ENCODE measurements at regions not wholly inside any gene's neighbourhood (a gene's known extent, or its start where the extent isn't known, plus 50 kb on each side); places are given as distances from the start of the nearest gene placed in this dataset.
A peak's percentile ranks its signal among the peaks of the same experiment; 100 is the strongest.

DNA sequence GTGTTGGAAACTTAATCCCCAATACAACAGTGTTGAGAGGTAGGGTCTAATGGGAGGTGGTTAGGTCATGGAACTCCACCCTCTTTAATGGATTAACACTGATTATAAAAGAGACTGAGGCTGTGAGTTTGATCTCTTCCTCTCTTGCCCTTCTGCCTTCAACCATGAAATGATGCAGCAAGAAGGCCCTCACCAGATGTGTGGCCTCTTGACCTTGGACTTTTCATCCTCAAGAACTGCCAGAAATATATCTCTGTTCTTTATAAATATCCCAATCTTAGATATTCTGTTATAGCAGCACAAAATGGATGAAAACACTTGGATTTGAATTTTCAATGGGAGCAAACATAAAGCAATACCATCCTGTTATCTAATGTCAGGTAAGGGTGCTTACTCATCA, 67.6 kb downstream of the NMUR2 start:
- no peaks in the 10 kb centered on the region for H3K9me3 Mint-ChIP-seq
- H3K27me3 Mint-ChIP-seq, result no peaks in the 10 kb centered on the region
- intact Hi-C loops (cut with micrococcal nuclease), result no loop called here
- no peaks in the 10 kb centered on the region for H3K4me1 Mint-ChIP-seq
- DNase-seq, result no peak
- H3K36me3 Mint-ChIP-seq (ENCODE audit: low read depth), result no peaks in the 10 kb centered on the region
- no peak overlapping the region for H3K4me3 Mint-ChIP-seq
- no peak overlapping the region for H3K27ac Mint-ChIP-seq

DNA sequence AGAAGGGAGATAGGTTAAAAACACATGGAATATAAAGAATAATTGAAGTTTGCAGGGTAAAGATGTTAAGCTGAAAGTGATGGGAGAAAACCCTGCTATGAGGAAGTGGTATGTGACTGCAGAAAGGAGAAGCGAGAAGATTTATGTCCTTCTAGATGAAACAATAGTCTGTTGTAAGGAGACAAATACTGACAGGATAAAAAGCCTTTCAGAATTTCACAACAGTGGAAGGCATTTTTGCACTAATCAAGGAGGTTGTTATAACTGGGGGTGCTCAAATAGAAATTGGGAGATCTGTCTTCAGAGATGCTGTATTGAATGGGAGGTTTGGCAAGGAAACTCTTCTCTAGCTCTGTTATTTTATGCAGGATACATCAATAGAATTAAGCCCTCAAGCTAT, 69.6 kb downstream of the NMUR2 start:
- Mint-ChIP-seq H3K9me3 (no peaks in the 10 kb centered on the region), H3K4me1 (no peaks in the 10 kb centered on the region), H3K36me3 (ENCODE audit: low read depth) (no peaks in the 10 kb centered on the region), H3K27ac (no peak overlapping the region), H3K27me3 (no peaks in the 10 kb centered on the region), H3K4me3 (no peak overlapping the region)
- intact Hi-C loops (cut with micrococcal nuclease), result no loop called here
- DNase-seq, result no peak

DNA sequence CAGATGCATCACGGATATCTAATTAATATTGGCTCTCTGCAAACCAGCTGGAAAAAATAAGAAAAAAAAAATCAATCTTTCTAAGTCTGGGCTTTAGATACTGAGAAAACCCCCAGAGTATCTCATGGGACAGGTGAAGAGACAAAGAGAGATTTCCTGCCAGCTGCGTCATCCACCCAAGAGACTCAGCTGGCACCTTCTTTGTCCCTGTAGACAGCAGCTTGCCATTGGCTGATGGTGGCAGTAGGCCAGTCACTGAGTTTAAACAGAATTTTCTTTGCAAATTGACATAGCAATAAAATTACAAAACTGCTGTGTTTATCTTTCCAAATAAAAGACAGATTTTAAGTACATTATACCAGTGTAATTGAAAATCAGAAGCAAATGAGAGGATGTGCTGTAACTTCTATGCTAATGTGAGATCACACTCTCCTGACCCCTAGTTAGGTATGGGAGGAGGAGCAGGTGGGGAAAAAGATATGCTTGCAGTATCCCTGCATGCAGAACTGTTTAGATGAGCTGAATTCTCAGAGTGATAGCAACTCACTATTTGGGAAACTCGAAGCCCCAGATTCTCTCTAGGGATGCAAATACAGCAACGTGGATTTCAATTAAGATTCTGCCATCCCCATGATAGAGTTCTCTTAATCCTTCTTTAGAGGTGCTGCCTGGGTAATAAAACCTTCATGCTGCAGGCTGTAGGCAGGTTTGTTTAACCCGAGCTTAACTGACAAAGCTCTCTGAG, 72.2 kb downstream of the NMUR2 start:
- intact Hi-C loops (cut with micrococcal nuclease), result no loop called here
- H3K4me1 Mint-ChIP-seq, result no peaks in the 10 kb centered on the region
- H3K9me3 Mint-ChIP-seq, result no peaks in the 10 kb centered on the region
- H3K4me3 Mint-ChIP-seq, result no peak overlapping the region
- DNase-seq, result peak; percentile 18
- no peak overlapping the region for H3K27ac Mint-ChIP-seq
- H3K27me3 Mint-ChIP-seq, result no peaks in the 10 kb centered on the region
- H3K36me3 Mint-ChIP-seq (ENCODE audit: low read depth), result no peaks in the 10 kb centered on the region

DNA sequence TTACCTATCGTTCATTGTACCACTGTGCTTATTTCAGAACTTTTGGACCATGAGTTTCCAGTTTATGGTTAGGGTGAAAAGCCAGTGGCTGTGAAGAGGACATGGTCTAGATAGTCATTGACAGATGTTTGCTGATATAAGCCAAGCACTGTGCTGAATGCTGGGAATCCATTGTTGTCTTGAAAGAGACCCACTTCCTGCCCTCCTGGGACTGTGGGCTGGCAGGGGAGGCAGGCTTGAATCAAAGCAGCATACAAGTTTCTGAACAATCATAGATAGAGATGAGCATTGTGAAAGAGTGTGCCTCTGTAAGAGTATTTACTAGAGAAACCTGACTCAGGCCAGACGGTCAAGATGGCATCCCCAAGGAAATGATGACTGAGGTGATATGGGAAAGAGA, 73.4 kb downstream of the NMUR2 start:
- Mint-ChIP-seq H3K4me1 (no peaks in the 10 kb centered on the region), H3K36me3 (ENCODE audit: low read depth) (no peaks in the 10 kb centered on the region), H3K27ac (no peak overlapping the region), H3K9me3 (no peaks in the 10 kb centered on the region), H3K27me3 (no peaks in the 10 kb centered on the region), H3K4me3 (no peak overlapping the region)
- intact Hi-C loops (cut with micrococcal nuclease), result no loop called here
- DNase-seq, result peak; percentile 11

DNA sequence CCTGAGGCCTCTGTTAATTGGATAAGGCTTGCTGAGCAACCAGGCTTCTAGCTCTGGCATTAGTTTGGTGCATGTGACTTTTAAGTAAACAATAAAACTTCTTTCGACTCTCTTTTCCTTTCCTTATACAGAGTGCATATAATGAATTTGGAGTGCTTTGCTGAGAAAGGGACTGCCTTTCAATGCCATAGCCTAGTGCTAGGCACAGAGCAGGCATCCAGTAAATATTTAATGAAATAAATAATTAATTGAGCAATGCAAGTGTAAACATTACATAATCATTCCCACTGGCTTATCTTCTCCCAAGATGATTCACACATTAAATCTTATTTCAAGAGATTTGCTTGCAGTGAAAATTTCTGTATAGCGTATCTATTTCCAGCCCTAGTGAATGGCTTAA, 74.1 kb downstream of the NMUR2 start:
- Mint-ChIP-seq H3K27ac (no peak overlapping the region), H3K36me3 (ENCODE audit: low read depth) (no peaks in the 10 kb centered on the region), H3K4me3 (no peak overlapping the region), H3K9me3 (no peaks in the 10 kb centered on the region), H3K27me3 (no peaks in the 10 kb centered on the region), H3K4me1 (no peaks in the 10 kb centered on the region)
- peak; percentile 3 for DNase-seq
- intact Hi-C loops (cut with micrococcal nuclease), result no loop called here

DNA sequence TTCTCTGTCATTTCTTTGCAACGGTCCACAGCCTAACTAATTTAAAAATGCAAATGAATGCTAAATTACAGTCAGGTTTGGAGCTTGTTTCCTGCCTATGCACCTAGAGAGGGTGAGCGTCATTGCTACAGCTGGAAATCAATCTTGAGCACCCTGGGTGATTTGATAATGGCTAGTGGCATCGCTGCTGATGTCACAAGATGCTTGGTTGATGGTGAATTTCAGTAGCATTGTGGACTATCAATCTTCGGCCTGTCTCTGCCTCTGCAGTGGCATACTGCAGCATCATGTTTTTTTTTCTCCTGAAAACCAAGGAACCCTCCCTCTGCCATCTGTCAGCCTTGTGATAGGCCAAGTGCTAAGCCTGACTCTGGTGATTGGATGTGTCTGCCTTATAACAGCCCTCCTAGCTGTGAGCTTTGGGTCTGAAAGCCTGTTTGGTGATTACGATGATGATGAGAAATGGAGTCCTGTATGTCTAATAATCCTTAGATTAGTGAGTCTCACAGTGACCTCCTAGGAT, 75.3 kb downstream of the NMUR2 start:
- Mint-ChIP-seq H3K36me3 (ENCODE audit: low read depth) (no peaks in the 10 kb centered on the region), H3K4me3 (no peak overlapping the region), H3K9me3 (no peaks in the 10 kb centered on the region), H3K27ac (no peak overlapping the region), H3K27me3 (no peaks in the 10 kb centered on the region), H3K4me1 (no peaks in the 10 kb centered on the region)
- intact Hi-C loops (cut with micrococcal nuclease), result no loop called here
- peak; percentile 20 for DNase-seq

DNA sequence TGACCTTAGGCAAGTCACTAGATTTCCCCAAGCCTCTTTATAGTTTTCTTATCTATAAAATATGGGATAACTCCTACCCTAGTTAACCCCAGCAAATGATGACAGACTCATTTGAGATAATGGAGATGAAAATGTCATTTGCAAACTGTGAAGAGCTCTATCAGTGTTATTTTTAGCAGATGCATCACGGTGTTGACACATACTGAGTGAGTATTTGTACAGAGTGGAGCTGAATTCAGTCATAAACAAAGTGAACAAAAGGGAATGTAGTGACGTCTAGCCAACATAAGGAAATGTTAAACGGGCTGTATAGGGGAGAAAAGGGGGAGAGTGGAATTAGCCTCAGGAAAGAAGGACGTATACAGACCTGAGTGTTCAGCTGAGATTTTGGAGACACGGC, 75.9 kb downstream of the NMUR2 start:
- Mint-ChIP-seq H3K36me3 (ENCODE audit: low read depth) (no peaks in the 10 kb centered on the region), H3K27me3 (no peaks in the 10 kb centered on the region), H3K27ac (no peak overlapping the region), H3K4me3 (no peak overlapping the region), H3K4me1 (no peaks in the 10 kb centered on the region), H3K9me3 (no peaks in the 10 kb centered on the region)
- intact Hi-C loops (cut with micrococcal nuclease), result no loop called here
- peak; percentile 19 for DNase-seq

DNA sequence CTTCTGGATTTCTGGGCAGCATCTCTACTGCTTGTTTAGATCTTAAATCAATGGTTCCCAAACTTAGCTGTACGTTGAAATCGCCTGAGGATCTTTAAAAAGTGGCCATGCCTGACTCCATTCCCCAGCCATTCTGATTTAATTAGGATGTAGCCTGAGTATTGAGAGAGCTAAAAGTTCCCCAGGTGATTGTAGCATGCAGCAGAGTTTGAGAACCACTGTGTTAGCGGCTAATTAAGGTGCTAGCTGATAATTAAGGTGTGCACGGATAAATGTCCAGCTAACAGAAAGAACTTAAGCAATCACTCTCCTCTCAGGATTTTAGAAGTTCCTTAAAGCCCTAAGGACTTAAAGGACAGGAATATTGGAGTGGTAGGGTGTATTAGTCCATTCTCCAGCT, 89.1 kb downstream of the NMUR2 start:
- Mint-ChIP-seq H3K27me3 (no peaks in the 10 kb centered on the region), H3K4me1 (no peaks in the 10 kb centered on the region), H3K27ac (no peak overlapping the region), H3K36me3 (ENCODE audit: low read depth) (no peaks in the 10 kb centered on the region), H3K9me3 (no peaks in the 10 kb centered on the region), H3K4me3 (no peak overlapping the region)
- intact Hi-C loops (cut with micrococcal nuclease), result no loop called here
- DNase-seq, result no peak

DNA sequence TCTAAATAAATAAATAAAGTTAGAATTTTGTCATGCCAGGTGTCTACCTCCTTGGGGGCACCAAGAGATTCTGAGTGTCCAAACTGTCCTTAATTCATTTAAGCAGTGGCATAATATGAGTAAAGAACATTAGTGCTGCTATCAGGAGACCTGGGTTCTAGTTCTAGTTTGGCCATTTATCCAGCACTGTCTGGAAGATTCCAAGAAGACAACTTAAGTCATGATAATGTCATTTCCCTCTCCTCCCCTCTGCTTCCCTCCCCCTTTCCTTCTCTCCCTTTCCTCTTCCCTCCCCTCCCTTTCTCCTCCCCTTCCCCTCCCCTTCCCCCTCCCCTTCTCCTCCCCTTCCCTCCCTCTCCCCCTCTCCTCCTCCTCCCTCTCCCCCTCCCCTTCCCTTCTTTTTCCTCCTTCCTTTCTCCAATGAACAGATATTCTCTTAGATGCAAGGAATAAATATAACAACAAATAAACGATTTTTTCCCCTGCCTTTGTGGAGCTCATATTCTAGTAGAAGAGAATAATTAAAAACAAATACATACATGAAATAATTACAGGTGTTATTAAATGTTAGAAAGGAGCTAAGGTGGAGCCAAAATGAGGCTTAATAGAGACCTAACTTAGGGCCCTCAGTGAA, 90.8 kb downstream of the NMUR2 start:
- no peak overlapping the region for H3K27ac Mint-ChIP-seq
- no peaks in the 10 kb centered on the region for H3K4me1 Mint-ChIP-seq
- DNase-seq, result no peak
- H3K36me3 Mint-ChIP-seq (ENCODE audit: low read depth), result no peaks in the 10 kb centered on the region
- intact Hi-C loops (cut with micrococcal nuclease), result no loop called here
- H3K27me3 Mint-ChIP-seq, result no peaks in the 10 kb centered on the region
- H3K4me3 Mint-ChIP-seq, result no peak overlapping the region
- H3K9me3 Mint-ChIP-seq, result no peaks in the 10 kb centered on the region

DNA sequence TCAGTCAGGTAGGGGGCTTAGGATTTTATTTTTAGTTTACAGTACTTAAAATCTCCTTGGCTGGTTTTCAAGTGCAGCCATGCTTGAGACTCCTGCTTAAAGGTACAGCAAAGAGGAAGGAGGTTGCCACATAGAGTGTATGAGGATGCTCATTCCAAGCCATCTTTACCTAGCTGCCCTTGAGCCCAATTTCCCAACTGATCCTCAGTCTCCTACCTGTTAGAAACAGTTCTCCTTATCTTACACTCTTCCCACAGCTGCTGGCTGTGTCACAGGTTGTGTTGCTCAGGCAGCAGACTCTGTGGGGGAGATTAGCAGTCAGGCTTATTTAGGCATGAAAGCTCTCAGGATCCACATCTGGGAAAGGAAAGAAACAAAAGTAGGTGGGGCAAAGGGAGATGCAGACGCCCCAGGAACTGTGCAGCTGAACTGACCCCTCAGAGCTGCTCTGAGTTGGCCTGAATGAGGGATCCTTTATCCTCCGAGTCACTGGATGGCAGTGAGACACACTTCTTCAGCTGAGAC, 95.1 kb downstream of the NMUR2 start:
- no peak overlapping the region for H3K27ac Mint-ChIP-seq
- H3K4me3 Mint-ChIP-seq, result no peak overlapping the region
- no peaks in the 10 kb centered on the region for H3K4me1 Mint-ChIP-seq
- no peaks in the 10 kb centered on the region for H3K36me3 Mint-ChIP-seq (ENCODE audit: low read depth)
- no peak for DNase-seq
- intact Hi-C loops (cut with micrococcal nuclease), result no loop called here
- H3K9me3 Mint-ChIP-seq, result no peaks in the 10 kb centered on the region
- H3K27me3 Mint-ChIP-seq, result no peaks in the 10 kb centered on the region

DNA sequence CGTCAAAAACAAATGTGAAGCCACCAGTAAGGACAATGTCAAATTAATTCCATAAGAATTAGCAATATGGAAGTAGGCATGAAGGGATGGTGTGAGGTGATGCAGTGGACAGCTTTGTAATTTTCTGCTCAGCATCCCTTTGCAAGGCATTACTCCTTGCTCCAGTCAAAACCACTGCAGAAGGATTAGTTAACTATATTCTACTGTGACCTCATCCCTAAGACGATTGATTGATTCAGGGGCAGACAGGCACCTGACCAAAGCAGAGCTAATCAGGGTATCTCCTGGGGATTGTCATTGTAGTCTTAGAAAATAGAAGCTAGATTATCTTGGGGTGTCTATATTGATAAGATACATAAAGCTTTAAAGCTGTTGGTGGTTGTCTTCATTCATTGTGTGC, 98.7 kb downstream of the NMUR2 start:
- intact Hi-C loops (cut with micrococcal nuclease), result no loop called here
- Mint-ChIP-seq H3K4me3 (no peak overlapping the region), H3K4me1 (no peaks in the 10 kb centered on the region), H3K27me3 (no peaks in the 10 kb centered on the region), H3K9me3 (no peaks in the 10 kb centered on the region), H3K27ac (no peak overlapping the region), H3K36me3 (ENCODE audit: low read depth) (no peaks in the 10 kb centered on the region)
- no peak for DNase-seq

DNA sequence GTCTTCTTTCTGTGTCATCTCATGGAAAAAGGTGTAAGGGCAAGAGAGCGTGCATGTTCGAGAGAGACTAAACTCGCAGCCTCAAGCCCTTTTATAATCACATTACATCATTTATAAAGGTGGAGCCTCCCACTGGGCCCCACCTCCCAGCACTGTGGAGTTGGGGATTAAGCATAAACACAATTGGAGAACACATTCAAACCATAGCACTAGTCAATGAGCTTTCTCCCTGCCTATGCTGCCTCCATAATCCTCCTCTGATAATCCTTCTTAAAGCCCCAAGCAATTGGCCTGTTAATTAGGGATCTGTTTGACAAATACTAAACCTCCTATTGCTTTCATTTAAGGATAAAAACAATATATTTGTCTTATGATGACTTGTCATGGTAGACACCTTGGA, 99.6 kb downstream of the NMUR2 start:
- Mint-ChIP-seq H3K27ac (no peak overlapping the region), H3K36me3 (ENCODE audit: low read depth) (no peaks in the 10 kb centered on the region), H3K4me1 (no peaks in the 10 kb centered on the region), H3K4me3 (no peak overlapping the region), H3K27me3 (no peaks in the 10 kb centered on the region), H3K9me3 (no peaks in the 10 kb centered on the region)
- intact Hi-C loops (cut with micrococcal nuclease), result no loop called here
- no peak for DNase-seq

DNA sequence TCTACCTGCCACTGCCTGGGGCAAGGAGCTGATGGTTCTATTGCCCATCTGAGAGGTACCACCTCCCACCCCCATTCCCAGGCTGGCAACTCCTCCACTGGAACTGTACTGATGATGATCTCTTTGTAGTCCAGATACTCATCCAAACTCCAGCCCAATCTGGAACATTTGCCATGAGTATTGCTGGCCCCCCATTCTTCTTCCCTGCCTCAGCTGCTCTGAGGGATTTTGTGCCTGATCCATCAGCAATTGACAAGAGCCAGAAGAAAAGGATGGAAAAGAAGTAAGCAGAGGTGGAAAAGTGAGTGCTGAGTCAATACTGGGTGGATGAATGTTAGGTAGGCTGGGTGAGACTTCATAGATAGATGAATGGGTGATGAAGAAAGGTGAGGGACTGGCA, 101.2 kb downstream of the NMUR2 start:
- DNase-seq, result no peak
- H3K27ac Mint-ChIP-seq, result no peak overlapping the region
- H3K4me1 Mint-ChIP-seq, result no peaks in the 10 kb centered on the region
- no peaks in the 10 kb centered on the region for H3K36me3 Mint-ChIP-seq (ENCODE audit: low read depth)
- H3K4me3 Mint-ChIP-seq, result no peak overlapping the region
- intact Hi-C loops (cut with micrococcal nuclease), result no loop called here
- H3K27me3 Mint-ChIP-seq, result no peaks in the 10 kb centered on the region
- H3K9me3 Mint-ChIP-seq, result no peaks in the 10 kb centered on the region

DNA sequence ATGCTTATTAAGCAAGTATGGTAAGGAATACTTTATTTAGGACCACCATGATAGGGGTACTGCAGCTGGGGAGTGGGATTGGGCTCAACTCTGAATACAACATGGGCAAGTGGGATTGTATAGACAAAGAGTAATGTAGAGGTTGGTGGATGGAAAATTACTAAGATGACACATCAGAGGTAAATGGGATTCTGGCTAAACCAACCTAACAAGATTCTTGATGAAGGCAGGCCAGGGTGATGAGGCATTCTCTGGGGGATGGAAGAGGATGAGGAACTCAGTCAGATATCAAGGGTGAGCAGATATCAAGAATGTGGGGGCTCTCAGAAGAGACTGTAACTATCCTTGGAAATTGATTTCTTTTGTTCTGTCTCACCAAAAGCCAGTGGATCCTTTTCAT, 107.2 kb downstream of the NMUR2 start:
- H3K9me3 Mint-ChIP-seq, result no peaks in the 10 kb centered on the region
- H3K27me3 Mint-ChIP-seq, result no peaks in the 10 kb centered on the region
- no peaks in the 10 kb centered on the region for H3K36me3 Mint-ChIP-seq (ENCODE audit: low read depth)
- intact Hi-C loops (cut with micrococcal nuclease), result no loop called here
- no peak for DNase-seq
- no peaks in the 10 kb centered on the region for H3K4me1 Mint-ChIP-seq
- no peak overlapping the region for H3K4me3 Mint-ChIP-seq
- H3K27ac Mint-ChIP-seq, result no peak overlapping the region

Measured in activated CD4-positive, alpha-beta T cell treated with anti-CD3 and anti-CD28 coated beads, Interleukin-2, amount 10 ng/mL, durations not matched to agents 24 days and 14 days (primary cell).